NCI-H524 treated with DMSO at 0.1 percent for 48 hours (cell line): ENCODE measurements at regions not wholly inside any gene's neighbourhood (a gene's known extent, or its start where the extent isn't known, plus 50 kb on each side); places are given as distances from the start of the nearest gene placed in this dataset.

Experiments
- DNase-seq: peaks from one replicate; lab custom pipeline; 2025; lab: John Stamatoyannopoulos, UW

DNA sequence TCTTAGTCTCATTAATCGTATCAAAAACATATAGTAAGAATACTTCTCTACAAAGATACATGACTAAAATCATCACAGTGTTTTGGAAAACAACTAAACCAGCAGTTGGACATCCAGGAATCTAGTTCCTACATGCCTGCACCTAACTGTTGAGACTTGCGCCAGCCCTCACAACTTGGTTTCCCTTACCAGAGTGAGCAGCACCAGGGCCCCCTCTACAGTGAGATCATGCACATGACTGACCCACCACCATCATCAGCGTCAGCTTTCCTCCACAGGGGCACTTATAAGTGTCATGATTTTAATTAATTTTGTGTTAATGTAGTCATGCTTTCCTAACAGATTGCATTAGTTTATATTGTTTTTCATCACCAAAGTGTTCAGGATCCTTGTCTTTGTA, 1322.0 kb downstream of the EFNB2 start:
- DNase-seq = no peak

DNA sequence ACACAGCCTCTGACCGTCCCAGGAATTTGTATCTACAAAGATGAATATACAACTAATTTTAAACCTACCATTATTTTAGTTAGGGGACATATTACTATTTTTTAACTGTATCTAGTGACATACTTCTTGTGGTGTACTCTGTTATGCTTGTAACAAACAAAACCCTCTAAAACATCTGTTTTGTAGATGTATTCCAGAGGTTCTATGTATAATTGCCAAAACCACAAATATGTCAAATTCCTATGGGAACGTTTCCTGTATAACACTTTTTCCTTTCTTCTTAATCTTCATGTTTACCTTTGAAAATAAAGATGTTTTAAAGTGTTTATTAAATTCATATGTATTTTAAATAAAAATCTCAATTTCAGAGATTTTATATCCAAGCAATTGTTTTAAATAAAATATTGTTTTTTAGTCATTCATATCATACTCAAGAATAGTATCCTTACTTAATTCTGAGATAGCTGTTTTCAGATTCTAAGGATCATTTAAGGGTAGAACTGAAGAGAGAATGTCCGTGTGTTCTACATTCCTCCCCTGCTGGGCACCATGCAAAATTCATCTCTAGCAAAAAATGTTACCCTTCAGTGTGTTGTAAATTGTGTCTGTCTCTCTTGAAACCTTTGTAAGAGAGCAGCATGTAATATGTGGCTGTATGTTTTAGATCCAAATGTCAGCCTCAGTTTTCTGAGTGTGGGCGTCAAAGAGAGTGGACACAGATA, 1327.7 kb downstream of the EFNB2 start:
- DNase-seq = no peak

DNA sequence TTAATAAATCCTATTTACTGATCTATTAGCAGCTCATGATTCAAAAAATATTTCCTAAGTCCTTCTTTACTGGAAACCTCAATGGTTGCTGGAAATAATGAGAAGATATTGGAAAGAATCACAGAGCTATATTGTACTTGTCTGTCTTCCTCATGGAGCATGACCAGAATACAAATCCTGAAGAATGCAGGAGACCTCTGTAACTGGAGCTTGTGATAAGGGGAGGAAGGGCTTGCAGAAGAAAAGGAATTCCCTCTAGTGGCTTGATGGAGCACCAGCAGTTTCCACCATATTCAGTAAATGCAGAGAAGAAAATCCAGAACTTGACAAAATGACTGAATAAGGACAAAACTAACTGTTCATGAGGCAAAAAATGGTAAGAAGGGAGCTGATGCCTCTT, 1333.1 kb downstream of the EFNB2 start:
- DNase-seq = no peak

DNA sequence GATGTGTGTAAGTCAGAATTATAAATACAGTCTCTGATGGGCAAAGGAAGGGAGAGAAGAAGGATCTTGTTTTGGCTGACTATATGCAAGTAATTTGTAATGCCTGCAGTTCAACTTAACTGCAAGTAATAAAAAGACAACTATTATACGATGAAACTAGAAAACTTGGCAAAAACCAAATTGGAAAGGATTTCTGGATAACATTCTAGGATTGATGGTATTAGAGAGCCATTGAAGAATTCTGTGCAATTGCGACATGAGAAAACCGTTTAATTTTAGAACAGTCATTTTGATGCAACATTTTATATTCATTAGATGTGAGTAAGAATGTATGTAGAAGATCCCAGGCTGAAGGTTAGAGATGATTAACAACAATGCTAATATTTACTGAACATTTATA, 1334.1 kb downstream of the EFNB2 start:
- no peak for DNase-seq

DNA sequence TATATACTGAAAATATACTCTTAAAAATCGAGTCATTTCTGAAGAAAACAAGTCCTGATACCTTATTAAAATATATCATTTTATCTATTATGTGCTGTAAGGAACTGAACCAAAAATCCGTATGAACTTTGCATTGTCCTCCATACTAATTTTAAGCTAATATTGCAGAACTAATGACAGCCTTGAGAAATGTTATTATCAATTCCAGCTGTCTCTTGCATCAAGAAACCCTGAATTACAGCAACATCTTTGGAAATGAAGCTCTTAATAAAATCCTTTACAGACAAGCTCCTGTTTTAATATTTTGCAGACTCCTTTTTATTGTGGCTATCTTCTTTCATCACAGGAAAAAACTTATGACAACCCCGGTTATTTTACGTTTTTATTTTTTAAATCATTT, 1335.3 kb downstream of the EFNB2 start:
- DNase-seq = no peak

DNA sequence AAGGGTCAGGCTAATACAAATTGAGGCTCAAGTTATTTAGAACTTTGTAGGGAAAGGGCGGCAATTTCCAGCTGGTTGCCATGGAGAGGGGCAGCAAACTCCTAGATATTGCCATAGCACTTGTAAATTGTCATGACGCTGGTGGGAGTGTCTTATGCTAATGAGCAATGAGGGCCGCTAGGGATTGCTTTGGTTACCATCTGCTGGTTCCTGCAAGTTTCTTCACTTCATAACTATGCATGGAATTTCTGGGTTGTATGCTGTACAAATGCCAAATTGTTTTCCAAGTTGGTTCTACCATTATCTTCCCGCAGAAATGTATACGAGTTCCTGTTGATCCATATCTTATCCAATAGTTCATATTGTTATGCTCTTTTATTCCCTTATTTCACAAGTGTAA, 1339.4 kb downstream of the EFNB2 start:
- DNase-seq = peak; percentile 54

DNA sequence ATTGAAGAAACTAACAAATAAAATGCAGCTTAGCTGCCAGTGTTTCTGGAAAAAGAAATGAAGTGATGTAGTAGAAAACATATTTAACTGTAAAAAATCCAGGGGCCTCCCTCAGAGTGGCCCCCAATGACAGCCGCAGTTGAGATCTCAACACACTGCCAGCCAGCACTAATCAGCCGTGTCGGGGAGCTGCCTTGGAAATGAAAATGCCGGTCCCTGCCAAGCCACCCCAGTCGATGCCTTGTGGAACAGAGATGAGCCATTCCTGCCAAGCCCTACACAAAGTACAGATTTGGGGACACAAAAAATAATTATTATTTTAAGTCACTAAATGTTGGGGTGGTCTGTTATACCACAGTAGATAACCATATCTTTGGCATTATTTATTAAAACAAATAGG, 1342.4 kb downstream of the EFNB2 start:
- no peak for DNase-seq

DNA sequence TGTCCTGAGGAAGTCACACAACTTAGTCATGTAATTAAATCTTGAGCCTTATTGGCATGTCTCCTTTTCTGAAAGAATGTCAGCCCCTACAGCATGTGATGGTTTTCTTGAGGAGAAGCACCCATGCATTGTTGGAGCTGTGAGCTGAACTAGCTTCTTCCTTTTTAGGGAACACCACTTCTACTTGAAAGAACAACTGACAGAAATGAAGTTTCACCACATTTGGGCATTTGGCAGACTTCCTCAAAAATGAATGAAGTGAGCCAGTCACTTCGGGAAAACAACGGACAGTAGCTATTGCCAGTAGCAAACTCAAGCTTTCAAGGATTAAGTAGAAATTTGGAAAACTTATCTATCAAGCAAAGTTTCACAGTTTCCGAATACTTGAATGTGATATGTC, 1351.3 kb downstream of the EFNB2 start:
- DNase-seq = no peak

DNA sequence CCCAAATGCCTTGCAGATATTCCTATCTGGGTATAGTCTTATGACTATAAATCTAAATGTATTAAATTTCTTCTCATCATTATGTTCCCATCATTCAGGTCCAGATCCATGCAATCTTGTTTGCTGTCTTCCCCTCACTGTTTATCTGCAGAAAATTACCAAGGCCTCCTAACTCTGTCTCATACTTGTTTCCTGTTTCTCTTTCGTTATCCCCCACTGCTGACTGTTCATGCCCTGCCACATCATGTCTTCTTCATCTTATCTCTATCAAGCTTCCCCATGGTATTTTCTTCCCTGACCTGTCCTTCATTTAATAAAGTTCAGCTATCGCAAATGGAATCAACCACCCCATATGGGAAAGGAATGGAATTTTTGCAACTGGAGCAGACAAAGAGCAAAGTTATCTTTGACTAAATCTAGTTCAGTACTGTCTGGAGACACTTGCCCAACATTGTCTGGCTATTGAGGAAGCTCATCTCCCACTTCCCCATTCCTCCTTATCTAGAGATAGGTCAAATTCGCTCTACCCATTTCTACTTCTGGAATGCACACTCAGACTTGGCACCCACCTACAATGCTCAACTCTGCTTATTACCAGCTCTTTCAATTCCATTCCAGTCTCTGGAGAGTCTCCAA, 1358.1 kb downstream of the EFNB2 start:
- DNase-seq = no peak

DNA sequence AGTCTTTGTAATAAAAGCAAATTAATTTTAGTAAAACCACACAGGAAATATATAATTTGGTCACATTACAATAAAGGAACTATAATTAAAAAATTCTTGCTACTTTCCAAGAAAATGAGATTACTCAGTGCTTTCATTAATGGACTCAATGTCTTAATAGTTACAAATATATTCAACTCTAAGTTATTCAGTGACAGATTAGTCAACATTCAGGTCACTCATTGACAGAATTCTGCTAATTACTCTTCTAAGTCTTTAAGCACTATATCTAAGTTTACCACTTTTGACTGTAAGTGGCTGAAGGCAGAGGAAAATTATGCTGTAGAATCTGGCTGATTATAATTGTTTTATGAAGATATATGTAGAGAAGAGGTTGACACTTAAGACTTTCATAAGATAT, 1365.0 kb downstream of the EFNB2 start:
- no peak for DNase-seq

DNA sequence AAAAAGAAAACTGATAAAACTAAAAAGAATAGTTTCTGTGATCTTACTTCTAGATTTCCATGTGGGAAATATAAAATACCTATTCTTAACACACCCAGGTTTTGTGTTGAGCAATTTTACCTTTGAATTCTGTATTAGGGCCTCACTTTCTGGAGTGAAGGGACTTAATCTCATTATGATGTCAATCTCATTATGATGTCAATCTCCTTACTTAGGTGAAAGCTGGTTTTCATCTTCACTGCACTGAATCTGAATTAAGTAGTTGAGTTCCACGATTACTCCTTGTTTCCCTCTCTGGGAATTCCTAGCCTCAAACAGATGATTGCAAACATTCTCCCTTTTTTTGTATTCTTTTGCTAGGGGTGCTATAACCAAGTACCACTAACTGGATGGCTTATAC, 1367.2 kb downstream of the EFNB2 start:
- DNase-seq = no peak

DNA sequence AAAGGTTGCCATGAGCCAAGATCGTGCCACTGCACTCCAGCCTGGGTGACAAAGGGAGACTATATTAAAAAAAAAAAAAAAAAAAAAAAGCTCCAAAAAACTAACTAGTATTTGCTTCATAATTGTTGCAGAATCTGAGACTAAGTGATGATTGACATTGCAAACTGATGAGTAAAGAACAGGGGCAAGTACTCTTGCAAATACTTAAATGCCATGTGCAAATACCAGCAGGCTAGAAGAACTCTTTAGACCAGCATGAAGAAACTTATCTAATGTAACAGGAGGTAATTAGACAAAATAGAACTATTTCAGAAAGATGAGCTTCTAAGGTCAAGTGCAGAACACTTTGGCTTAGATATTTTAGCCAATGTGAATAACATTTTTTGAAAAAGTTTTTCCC, 1368.1 kb downstream of the EFNB2 start:
- no peak for DNase-seq

DNA sequence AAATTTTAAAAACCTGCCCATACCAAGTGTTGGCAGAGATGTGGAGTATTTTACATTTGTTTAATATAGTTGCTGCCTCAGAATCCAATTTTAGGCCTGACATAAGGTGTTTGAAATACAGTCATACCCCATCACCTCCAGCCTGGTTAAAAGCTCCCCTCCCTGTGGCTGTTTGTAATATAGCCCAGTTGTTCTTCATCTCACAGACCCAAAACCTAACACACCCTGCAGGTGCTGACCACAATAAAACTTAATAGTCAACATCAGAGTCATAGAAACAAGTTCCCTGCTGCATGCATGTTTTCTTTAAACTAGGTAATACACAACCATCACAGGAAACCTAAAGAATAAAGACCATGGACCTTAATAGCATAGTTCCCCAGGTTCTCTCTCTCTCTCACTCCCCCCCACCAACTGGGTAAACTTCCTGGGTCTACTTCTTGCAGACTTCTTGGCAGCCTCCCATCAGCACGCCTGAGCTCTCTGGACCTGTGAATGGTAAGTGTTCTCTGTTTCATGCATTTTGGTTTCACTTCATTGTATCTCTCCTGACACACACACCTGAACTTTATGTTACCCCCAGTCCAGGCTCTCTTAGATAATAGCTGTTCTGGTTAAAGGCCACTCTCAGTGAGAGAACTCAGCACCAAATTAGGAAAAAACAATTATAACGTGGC, 1369.9 kb downstream of the EFNB2 start:
- no peak for DNase-seq

DNA sequence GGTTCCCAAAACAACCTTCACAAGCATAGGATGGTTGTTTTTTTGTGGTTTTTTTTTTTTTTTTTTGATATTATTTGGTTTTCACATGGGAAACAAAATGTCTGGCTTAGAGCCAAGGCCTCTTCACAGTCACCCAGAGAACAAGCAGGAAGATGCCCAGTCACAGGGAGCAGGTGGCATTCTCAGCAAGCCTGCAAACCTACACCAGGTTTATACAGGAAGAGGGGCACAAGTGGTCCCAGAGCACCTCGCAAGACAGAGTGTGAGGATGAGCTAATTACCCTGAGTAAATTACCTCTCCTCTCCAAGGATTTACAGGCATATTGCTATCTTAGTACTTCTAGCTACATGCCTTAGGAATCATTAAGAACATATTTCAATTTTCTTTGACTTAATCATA, 1375.6 kb downstream of the EFNB2 start:
- DNase-seq = peak; percentile 68

DNA sequence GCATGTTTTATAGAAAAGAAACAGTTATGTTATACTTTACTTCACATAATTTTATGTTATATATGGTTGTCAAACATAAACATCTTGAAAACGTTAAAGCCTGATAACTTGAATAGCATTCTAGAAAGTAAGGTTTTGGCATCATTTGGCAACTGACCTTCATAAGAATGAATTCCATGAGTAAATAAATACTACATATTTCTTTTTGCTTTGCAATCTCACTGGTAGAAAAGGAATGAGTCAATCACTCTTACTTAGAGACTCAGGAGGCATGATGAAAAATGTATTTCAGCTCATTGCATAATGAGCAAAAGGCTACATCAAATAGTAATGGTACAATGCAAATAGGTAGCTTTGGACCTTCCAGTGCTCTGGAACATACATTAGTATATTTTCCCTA, 1381.9 kb downstream of the EFNB2 start:
- no peak for DNase-seq

DNA sequence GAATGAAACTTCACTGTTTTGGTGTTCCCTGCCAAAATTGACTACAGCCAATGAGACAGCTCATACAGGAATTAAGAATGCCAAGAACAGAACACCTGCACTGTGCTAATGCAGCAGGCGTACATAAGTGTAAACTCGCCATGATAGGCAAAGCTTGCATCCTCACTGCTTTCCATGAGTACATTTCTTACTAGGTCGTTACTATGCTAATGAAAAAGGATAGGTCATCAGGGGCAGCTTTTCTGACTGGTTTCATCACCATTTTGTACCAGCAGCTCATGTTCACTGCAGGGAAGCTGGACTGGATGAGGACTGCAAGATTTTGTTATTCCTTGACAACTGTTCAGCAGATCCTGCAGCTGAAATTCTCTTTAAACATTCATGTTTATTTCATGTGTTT, 1383.8 kb downstream of the EFNB2 start:
- DNase-seq = no peak

DNA sequence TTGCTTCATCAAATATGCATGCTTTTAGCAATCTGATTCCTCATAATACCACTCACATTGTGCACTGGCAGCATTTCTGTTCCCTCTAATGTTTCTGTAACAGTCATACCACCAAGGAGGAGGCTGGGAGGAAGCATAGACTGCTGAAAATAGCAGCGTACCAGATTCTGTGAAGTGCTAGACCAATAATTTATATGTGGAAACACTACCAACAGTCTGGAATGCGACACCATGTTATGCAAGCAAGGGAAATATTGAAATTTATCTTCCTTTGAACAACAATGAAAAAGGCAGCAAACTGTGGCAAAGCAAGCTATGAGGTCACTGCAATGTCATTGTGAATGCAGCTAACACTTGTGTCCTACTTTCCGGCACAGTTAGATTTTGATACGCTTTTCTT, 1388.0 kb downstream of the EFNB2 start:
- DNase-seq = no peak

DNA sequence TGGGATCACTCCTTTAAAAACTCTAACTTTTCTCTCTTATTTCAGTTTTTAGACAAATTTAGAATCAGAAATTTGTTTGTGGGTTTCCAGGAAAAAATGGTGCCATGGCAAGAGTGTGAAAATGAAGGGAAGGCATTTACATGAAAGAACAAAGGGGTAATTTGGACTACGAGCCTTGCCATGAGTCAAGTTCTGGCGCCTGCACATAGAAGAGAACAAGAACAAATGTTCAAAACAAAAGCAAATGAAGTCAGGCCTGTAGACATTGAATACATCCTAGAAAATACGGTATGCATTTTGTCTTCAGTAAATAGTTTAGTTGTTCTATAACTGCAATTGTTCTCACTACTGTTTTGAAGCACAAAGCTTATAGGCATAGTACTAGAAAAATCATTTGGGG, 1390.5 kb downstream of the EFNB2 start:
- no peak for DNase-seq

DNA sequence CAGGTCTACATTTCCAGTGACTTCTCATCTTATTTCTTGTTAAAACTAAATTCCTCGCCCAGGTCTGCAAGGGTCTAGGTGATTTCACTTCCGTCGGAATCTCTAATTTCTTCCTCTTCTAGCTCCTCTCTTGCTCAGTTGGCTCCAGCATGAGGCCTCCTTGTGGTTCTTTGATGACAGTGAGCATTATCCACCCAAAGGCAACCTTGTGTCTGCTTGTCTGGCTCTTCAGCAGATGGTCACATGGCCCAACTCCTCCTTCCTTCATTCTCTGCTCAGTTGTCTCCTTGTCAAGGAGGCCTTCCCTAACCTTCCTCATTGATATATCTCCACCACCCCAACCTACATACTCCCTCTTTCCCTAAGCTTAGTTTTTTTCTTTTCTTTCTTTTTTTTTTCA, 1391.4 kb downstream of the EFNB2 start:
- no peak for DNase-seq

DNA sequence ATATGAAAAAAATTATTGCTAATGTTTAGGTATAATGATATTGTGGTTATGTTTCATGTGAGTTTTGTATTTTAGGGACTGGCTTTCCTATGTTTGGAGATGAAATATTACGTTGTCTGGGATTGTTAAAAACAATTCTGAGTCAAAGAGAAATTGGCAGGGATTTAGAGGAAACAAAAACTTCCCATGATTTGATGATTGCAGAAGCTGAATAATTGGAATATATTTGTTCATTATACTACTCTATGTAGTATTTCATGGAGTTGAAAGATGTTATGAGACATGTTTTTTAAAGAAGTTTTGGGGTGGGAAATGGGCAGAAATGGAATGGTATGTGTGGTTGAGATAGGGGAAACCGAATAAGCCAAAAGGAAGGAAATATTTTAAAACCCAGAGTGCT, 1392.9 kb downstream of the EFNB2 start:
- no peak for DNase-seq

DNA sequence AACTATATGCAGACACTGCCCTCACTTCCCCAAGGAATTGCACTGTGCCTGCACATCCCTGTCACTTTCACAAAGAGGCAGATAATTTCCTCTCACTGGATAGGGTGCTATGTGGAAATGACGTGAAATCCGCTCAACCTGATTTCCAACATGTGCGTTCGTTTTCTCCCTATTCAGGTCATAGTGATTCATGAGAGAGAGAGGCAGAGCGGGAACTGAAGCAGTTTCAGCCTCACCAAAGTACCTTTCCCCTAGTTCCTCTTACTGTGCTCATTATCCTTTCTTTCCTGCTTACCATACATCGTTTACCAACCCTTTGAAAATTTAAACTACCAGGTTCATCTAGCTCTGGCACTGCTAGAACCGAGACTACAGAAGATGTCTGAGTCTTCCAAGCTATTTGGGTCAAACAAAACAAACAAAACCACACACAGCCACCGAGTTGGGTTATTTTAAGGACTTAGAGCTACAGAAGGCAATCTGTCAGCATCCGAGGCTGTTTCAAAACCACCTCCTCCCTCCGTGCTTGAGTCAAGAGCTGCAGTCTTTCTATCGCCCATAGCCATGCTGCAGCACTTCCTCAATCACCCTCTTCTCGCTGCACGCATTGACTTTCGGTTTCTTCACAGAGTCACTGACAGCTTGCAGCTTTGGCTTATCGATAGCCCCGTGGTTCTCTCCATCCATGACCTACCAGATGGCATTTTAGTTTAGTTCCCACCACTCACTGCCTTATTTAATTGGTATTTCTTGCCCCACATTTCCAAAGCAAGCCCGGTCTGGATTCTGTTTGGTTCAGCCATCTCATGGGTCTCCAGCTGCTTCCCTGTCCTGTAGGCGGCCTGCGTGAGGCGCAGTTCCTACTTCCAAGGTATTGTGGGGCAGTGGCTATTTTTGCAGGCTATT, 1395.8 kb downstream of the EFNB2 start:
- peak; percentile 84 for DNase-seq

DNA sequence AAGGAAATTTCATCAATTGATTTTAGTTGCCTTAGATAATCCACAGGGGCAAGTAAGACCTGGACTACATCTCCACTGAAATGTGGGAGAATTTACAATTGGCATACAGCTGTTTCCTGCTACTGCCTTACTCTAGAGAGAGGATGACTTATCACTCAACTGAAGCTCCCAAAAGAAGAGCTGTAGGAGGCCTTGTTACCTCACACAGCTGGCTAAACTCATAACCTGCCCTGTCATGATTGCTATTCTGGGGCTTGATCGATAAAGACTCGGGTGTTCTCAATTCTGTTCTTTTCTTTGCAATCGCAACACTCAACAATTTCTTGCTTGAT, 1396.4 kb downstream of the EFNB2 start:
- DNase-seq = no peak
